ENCODE measurements at regions not wholly inside any gene's neighbourhood (a gene's known extent, or its start where the extent isn't known, plus 50 kb on each side); places are given as distances from the start of the nearest gene placed in this dataset.

GRCh38 chr9:115766370-115766955, 387.1 kb upstream of the PAPPA start:
- ChIA-PET POLR2A (no interaction called here), CTCF (no interaction called here)
- TF ChIP-seq FOXK2 (IDR thresholded peaks at IDR 0.05) (no peak), BHLHE40 (IDR thresholded peaks at IDR 0.05; ENCODE audit: borderline replicate concordance) (no peak), PKNOX1 (IDR thresholded peaks at IDR 0.05) (no peak), NFRKB (IDR thresholded peaks at IDR 0.05) (no peak), LEF1 (IDR thresholded peaks at IDR 0.05; ENCODE audit: borderline replicate concordance) (no peak), SP1 (IDR thresholded peaks at IDR 0.05) (no peak), ELF4 (IDR thresholded peaks at IDR 0.05) (no peak), FOXA1 (IDR thresholded peaks at IDR 0.05) (no peak)
- no peak for DNase-seq (ENCODE audit: extremely low spot score)

DNA sequence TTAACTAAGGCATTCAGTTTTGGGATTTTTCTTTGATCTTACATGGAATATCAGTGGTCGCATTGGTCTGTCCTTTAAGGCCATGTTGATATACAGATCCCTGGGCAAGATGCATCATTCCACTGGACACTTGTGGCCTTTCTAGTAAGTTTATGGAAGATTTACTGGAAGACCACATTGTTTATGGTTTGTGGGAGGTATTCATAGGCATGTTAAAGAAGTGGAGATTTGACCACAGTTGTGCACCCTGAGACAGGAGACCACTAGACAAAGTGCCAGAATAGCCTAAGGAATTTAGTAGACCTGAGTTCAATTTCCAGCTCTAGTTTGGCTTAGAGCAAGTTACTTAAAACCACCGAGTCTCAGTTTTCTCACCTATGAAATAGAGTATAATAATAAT, 383.1 kb upstream of the PAPPA start:
- TF ChIP-seq ARNT (IDR thresholded peaks at IDR 0.05) (no peak), CTBP1 (IDR thresholded peaks at IDR 0.05; ENCODE audit: borderline replicate concordance) (no peak), SP1 (IDR thresholded peaks at IDR 0.05) (no peak), PKNOX1 (IDR thresholded peaks at IDR 0.05) (no peak), TARDBP (IDR thresholded peaks at IDR 0.05) (no peak), SUZ12 (IDR thresholded peaks at IDR 0.05) (no peak), BHLHE40 (IDR thresholded peaks at IDR 0.05; ENCODE audit: borderline replicate concordance) (no peak), HDGF (IDR thresholded peaks at IDR 0.05; ENCODE audit: borderline replicate concordance) (no peak), ZNF384 (IDR thresholded peaks at IDR 0.05) (no peak), LEF1 (IDR thresholded peaks at IDR 0.05; ENCODE audit: borderline replicate concordance) (no peak), FOXM1 (IDR thresholded peaks at IDR 0.05; ENCODE audit: borderline replicate concordance) (no peak), ELF4 (IDR thresholded peaks at IDR 0.05) (no peak), NFRKB (IDR thresholded peaks at IDR 0.05) (no peak), FOXA1 (IDR thresholded peaks at IDR 0.05) (no peak), FOXK2 (IDR thresholded peaks at IDR 0.05) (no peak), L3MBTL2 (conservative IDR thresholded peaks at IDR 0.05) (no peak)
- ChIA-PET CTCF (no interaction called here), POLR2A (no interaction called here)
- DNase-seq (ENCODE audit: extremely low spot score): no peak

DNA sequence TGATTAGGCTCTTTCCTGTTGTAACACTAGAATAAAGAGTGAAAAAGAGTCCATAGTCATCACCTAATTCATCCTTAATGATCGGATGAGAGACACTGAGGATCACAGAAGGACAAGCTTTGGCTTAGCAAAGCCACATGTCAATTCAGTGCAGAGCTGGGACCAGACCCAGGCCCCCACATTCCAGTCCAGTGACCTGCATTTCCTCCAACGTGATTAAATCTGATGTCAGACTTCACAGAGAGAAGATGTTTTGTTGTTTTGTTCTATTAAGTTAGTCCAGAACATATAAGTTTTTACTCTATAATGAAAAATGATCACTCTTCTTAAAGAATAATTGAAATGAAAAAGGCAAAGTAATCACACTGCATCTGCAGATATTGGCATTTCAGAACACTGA, 377.9 kb upstream of the PAPPA start:
- TF ChIP-seq L3MBTL2 (conservative IDR thresholded peaks at IDR 0.05): no peak
- TF ChIP-seq HDGF (IDR thresholded peaks at IDR 0.05; ENCODE audit: borderline replicate concordance): no peak
- TF ChIP-seq SUZ12 (IDR thresholded peaks at IDR 0.05): no peak
- no peak for TF ChIP-seq CTBP1 (IDR thresholded peaks at IDR 0.05; ENCODE audit: borderline replicate concordance)
- TF ChIP-seq LEF1 (IDR thresholded peaks at IDR 0.05; ENCODE audit: borderline replicate concordance): no peak
- no peak for TF ChIP-seq ARNT (IDR thresholded peaks at IDR 0.05)
- TF ChIP-seq FOXA1 (IDR thresholded peaks at IDR 0.05): no peak
- TF ChIP-seq ELF4 (IDR thresholded peaks at IDR 0.05): no peak
- no peak for TF ChIP-seq ZNF384 (IDR thresholded peaks at IDR 0.05)
- TF ChIP-seq PKNOX1 (IDR thresholded peaks at IDR 0.05): no peak
- no peak for DNase-seq (ENCODE audit: extremely low spot score)
- ChIA-PET CTCF (no interaction called here), POLR2A (no interaction called here)

GRCh38 chr9:115777610-115778009, 376.0 kb upstream of the PAPPA start:
- no peak for DNase-seq (ENCODE audit: extremely low spot score)
- TF ChIP-seq LEF1 (IDR thresholded peaks at IDR 0.05; ENCODE audit: borderline replicate concordance) (no peak), PKNOX1 (IDR thresholded peaks at IDR 0.05) (no peak), ELF4 (IDR thresholded peaks at IDR 0.05) (no peak), SP1 (IDR thresholded peaks at IDR 0.05) (no peak), CTBP1 (IDR thresholded peaks at IDR 0.05; ENCODE audit: borderline replicate concordance) (no peak), FOXA1 (IDR thresholded peaks at IDR 0.05) (no peak), ARNT (IDR thresholded peaks at IDR 0.05) (no peak), NFRKB (IDR thresholded peaks at IDR 0.05) (no peak), FOXK2 (IDR thresholded peaks at IDR 0.05) (no peak), FOXM1 (IDR thresholded peaks at IDR 0.05; ENCODE audit: borderline replicate concordance) (no peak), TARDBP (IDR thresholded peaks at IDR 0.05) (no peak), ZNF384 (IDR thresholded peaks at IDR 0.05) (no peak), L3MBTL2 (conservative IDR thresholded peaks at IDR 0.05) (no peak), BHLHE40 (IDR thresholded peaks at IDR 0.05; ENCODE audit: borderline replicate concordance) (no peak), HDGF (IDR thresholded peaks at IDR 0.05; ENCODE audit: borderline replicate concordance) (no peak), SUZ12 (IDR thresholded peaks at IDR 0.05) (no peak)
- POLR2A ChIA-PET: no interaction called here
- CTCF ChIA-PET: no interaction called here

- no peak for DNase-seq (ENCODE audit: extremely low spot score)
- ChIA-PET CTCF (no interaction called here), POLR2A (no interaction called here)
- TF ChIP-seq FOXM1 (IDR thresholded peaks at IDR 0.05; ENCODE audit: borderline replicate concordance) (no peak), NFRKB (IDR thresholded peaks at IDR 0.05) (no peak), TARDBP (IDR thresholded peaks at IDR 0.05) (no peak), LEF1 (IDR thresholded peaks at IDR 0.05; ENCODE audit: borderline replicate concordance) (no peak), HDGF (IDR thresholded peaks at IDR 0.05; ENCODE audit: borderline replicate concordance) (no peak), SP1 (IDR thresholded peaks at IDR 0.05) (no peak), PKNOX1 (IDR thresholded peaks at IDR 0.05) (no peak), ARNT (IDR thresholded peaks at IDR 0.05) (no peak), L3MBTL2 (conservative IDR thresholded peaks at IDR 0.05) (no peak), FOXK2 (IDR thresholded peaks at IDR 0.05) (no peak), ZNF384 (IDR thresholded peaks at IDR 0.05) (no peak), BHLHE40 (IDR thresholded peaks at IDR 0.05; ENCODE audit: borderline replicate concordance) (no peak), FOXA1 (IDR thresholded peaks at IDR 0.05) (no peak), SUZ12 (IDR thresholded peaks at IDR 0.05) (no peak)
Observed at GRCh38 chr9:115781070-115781736, 372.4 kb upstream of the PAPPA start.

All from HEK293T (cell line).